ENCODE measurements at regions not wholly inside any gene's neighbourhood (a gene's known extent, or its start where the extent isn't known, plus 50 kb on each side); places are given as distances from the start of the nearest gene placed in this dataset.

- Histone ChIP-seq H3K27me3 (ENCODE audit: insufficient read depth, low read length) (no peaks in the 10 kb centered on the region), H3K4me1 (ENCODE audit: insufficient read depth, low read length) (no peaks in the 10 kb centered on the region), H3K9me3 (ENCODE audit: low read depth, low read length) (no peaks in the 10 kb centered on the region), H3K4me3 (ENCODE audit: low read length) (no peak overlapping the region)
Observed at GRCh38 chr18:56076723-56077122, 488.7 kb upstream of the TCF4 start.

DNA sequence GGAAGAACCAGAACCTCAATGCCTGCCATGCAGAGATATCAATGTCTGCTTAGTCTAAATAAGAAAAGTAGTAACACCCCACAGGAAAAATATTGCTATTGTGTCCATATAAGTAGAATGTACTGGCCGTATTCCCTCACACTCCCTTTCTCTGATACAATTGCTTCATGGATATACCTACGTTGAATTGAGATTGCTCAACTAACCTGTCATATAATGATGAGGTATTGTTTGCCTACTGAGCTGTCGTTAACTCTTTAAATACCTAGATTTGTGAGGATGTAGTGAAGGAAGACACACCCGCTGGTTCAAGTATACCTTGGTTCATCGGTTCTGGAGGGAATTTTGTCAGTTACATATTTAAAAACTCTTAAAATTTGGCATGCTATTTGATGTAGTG is 480.7 kb upstream of the TCF4 start:
- Histone ChIP-seq H3K27me3 (ENCODE audit: insufficient read depth, low read length) (no peaks in the 10 kb centered on the region), H3K9me3 (ENCODE audit: low read depth, low read length) (no peaks in the 10 kb centered on the region), H3K4me1 (ENCODE audit: insufficient read depth, low read length) (no peaks in the 10 kb centered on the region), H3K4me3 (ENCODE audit: low read length) (no peak overlapping the region)

DNA sequence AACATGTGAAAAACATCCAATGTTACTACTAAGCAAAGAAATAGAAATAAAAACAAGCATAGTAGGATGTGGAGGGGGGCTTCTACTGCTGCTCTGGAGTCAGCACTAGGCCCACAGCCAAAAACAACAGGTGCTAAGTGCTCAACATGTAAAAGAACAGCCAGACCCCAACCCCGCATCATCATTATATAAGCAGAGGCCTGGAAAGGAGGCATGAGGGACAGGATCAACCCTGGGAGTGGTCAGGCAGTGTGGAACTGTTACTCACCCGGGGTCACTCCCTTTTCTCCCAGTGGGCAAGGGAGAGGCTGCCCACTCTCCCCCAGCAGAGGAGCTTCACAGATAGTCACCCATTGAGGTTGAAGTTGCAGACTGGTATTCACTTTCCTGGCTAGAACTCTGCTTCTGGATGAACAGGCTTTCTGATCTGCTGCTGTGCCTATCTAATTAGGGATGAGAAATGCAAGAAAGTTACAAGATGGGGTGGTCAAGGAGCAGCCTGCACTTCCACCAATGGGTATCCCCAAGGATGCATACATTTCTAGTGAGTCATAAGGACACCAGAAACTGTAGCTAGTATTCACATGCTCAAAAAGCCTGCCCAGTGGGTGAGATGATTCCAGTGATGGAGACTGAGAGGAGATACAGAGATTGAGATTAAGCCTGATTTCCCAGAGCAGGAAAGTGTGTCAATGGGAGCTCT is 480.1 kb upstream of the TCF4 start:
- Histone ChIP-seq H3K4me1 (ENCODE audit: insufficient read depth, low read length) (no peaks in the 10 kb centered on the region), H3K4me3 (ENCODE audit: low read length) (no peak overlapping the region), H3K27me3 (ENCODE audit: insufficient read depth, low read length) (no peaks in the 10 kb centered on the region), H3K9me3 (ENCODE audit: low read depth, low read length) (no peaks in the 10 kb centered on the region)

DNA sequence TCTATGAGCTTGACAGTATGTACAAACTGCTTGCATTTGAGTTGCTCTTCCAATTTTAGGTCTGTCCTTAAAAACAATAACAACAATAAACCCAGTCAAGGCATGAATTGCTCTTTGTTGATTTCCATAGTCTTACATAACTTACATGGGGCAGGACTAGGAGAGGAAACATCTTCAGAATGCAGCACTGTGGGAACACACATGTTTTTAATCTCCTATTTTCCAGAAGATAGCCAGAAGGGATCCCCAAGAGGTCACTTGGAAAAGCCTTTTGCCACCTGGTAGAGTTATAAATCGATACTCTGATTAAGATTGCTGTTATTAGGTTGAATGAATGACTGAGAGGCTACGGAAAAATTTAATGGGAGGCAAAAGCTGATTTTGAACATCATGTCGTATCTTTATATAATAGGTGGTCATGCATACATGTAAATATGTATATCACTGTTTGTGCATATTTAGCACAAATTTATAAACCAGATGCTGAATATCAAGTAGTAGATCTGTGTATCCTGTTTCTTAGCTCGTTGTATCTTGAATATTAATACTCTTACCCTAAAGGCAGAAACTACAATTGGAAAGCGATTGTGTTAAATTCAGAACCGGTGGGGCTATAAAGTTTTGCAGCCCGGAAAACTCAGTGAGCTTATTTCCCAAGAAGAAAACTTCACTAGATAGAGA is 479.4 kb upstream of the TCF4 start:
- Histone ChIP-seq H3K9me3 (ENCODE audit: low read depth, low read length) (no peaks in the 10 kb centered on the region), H3K4me1 (ENCODE audit: insufficient read depth, low read length) (no peaks in the 10 kb centered on the region), H3K27me3 (ENCODE audit: insufficient read depth, low read length) (no peaks in the 10 kb centered on the region), H3K4me3 (ENCODE audit: low read length) (no peak overlapping the region)

DNA sequence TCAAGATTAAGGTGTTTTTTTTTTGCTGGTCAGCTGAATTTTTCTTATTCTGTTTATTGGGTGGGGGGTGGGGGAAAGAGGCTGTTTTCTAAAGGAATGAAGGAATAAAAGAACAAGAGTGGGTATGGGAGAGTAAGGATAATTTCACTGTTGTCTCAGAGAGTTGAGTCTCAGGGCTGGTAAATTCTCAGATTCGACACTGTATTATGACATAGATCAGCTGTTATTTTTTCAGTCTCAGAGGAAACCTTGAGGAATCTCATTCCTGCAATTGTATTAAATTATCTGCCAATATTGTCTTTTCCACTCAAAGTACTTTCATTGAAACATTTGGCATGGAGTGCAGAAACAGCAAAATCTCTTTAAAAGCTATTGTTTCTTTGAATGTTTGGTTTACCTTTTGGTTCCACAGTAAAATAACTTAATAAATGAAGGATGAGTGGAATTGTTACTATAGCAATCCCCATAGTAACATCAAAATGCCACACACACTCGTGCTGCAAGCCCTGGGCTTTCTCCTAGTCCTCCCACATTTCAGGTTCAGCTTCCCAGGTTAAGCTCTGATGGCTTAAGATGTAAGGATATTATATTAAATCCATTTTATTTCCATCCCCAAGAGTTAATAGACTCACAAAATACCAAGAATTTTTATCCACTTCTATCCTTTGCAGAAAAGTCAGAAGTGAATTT is 478.7 kb upstream of the TCF4 start:
- no peaks in the 10 kb centered on the region for H3K27me3 ChIP-seq (ENCODE audit: insufficient read depth, low read length)
- H3K4me1 ChIP-seq (ENCODE audit: insufficient read depth, low read length): no peaks in the 10 kb centered on the region
- H3K9me3 ChIP-seq (ENCODE audit: low read depth, low read length): no peaks in the 10 kb centered on the region
- no peak overlapping the region for H3K4me3 ChIP-seq (ENCODE audit: low read length)

- Histone ChIP-seq H3K4me1 (ENCODE audit: insufficient read depth, low read length) (no peaks in the 10 kb centered on the region), H3K4me3 (ENCODE audit: low read length) (no peak overlapping the region), H3K27me3 (ENCODE audit: insufficient read depth, low read length) (no peaks in the 10 kb centered on the region), H3K9me3 (ENCODE audit: low read depth, low read length) (no peaks in the 10 kb centered on the region)
Observed at GRCh38 chr18:56065086-56065485, 477.1 kb upstream of the TCF4 start.

DNA sequence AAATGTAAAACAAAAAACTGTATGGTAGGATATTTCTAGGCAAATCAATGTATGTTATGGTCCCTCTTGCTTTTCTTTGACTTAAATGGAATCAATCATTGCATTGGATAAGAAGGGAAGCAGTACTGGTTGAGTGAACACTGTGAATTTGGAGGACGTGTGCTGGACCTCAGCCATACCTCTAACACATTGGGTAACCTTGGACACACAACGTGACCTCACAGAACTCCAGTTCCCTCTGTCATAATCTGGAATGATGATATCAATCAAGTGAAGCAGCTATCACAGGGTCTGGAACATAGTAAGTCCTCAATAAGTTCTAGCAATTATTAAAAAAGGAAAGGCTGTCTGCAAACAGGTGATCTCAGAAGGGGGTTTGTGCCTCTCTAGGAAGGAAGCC is 474.9 kb upstream of the TCF4 start:
- Histone ChIP-seq H3K4me1 (ENCODE audit: insufficient read depth, low read length) (no peaks in the 10 kb centered on the region), H3K27me3 (ENCODE audit: insufficient read depth, low read length) (no peaks in the 10 kb centered on the region), H3K4me3 (ENCODE audit: low read length) (no peak overlapping the region), H3K9me3 (ENCODE audit: low read depth, low read length) (no peaks in the 10 kb centered on the region)

GRCh38 chr18:56060967-56061541 is 473.1 kb upstream of the TCF4 start:
- Histone ChIP-seq H3K27me3 (ENCODE audit: insufficient read depth, low read length) (no peaks in the 10 kb centered on the region), H3K9me3 (ENCODE audit: low read depth, low read length) (no peaks in the 10 kb centered on the region), H3K4me3 (ENCODE audit: low read length) (no peak overlapping the region), H3K4me1 (ENCODE audit: insufficient read depth, low read length) (no peaks in the 10 kb centered on the region)

DNA sequence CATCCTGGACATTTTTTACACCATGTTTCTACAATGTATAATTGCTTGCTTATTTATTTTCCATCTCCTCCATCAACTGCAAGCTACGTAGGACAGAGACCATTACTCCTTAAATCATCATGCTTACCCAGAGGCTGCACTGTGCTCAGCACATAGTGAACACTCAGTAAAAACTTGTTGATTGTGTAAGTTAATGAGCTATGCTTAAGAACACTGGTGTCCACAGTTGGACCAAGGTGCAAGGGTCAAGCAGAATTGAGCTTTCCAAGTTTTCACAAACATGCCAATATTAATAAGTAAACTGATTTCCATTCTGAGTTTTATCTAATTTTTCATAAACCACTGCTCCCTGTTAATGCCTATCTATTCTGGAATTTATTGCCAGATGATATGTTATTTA is 464.2 kb upstream of the TCF4 start:
- no peak overlapping the region for H3K4me3 ChIP-seq (ENCODE audit: low read length)
- no peaks in the 10 kb centered on the region for H3K27me3 ChIP-seq (ENCODE audit: insufficient read depth, low read length)
- H3K9me3 ChIP-seq (ENCODE audit: low read depth, low read length): no peaks in the 10 kb centered on the region
- no peaks in the 10 kb centered on the region for H3K4me1 ChIP-seq (ENCODE audit: insufficient read depth, low read length)

GRCh38 chr18:56044239-56044638 is 456.2 kb upstream of the TCF4 start:
- Histone ChIP-seq H3K27me3 (ENCODE audit: insufficient read depth, low read length) (no peaks in the 10 kb centered on the region), H3K4me1 (ENCODE audit: insufficient read depth, low read length) (no peaks in the 10 kb centered on the region), H3K9me3 (ENCODE audit: low read depth, low read length) (no peaks in the 10 kb centered on the region), H3K4me3 (ENCODE audit: low read length) (no peak overlapping the region)

DNA sequence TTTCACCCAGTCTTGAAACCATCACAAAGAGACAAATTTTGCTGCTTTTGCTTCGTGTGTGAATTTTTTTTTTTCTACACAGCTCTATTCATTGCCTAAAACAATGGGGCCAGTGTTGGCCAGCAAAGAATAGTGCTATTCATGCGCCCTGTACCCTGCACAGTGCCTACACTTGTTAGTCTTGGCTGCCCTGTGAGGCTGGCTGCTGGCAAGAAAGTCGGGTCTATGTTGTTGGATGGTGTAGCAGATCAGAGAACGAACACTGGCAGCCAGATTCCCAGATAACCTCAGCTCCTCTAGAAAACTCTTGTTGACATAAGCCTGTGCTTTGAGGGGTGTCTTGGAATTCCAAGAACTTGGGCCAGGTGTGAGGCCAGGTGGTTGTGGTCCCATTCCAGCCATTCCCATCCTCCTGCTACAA is 455.7 kb upstream of the TCF4 start:
- Histone ChIP-seq H3K4me1 (ENCODE audit: insufficient read depth, low read length) (no peaks in the 10 kb centered on the region), H3K9me3 (ENCODE audit: low read depth, low read length) (no peaks in the 10 kb centered on the region), H3K27me3 (ENCODE audit: insufficient read depth, low read length) (no peaks in the 10 kb centered on the region), H3K4me3 (ENCODE audit: low read length) (no peak overlapping the region)

DNA sequence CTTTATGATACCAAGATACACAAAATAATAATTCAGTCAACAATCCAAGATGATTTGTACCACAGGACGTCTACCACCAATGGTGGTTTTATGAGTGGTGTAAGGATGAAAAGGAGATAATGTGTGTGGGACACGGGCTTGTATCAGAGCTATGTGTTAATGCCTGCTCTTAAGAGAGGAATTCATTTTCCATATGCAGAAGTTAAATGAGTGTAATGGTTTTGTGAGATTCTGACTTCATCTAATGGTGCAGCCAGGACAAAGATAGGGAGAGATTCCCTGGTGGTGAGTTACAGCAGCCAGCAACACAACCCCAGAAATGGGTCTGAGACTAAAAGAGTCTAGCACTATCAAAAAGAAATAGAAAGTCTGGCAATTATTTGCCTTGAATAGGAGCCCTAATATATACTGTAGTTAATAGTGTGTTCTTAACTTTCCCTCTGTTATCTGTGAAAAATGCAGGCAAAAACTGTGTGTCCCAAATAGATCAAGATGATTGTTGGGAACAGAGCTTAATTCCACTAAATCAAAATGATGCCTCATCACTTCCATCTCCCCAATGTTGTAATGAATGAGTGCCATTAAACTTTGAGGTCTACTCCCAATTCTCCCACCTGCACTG is 455.0 kb upstream of the TCF4 start:
- Histone ChIP-seq H3K9me3 (ENCODE audit: low read depth, low read length) (no peaks in the 10 kb centered on the region), H3K4me1 (ENCODE audit: insufficient read depth, low read length) (no peaks in the 10 kb centered on the region), H3K27me3 (ENCODE audit: insufficient read depth, low read length) (no peaks in the 10 kb centered on the region), H3K4me3 (ENCODE audit: low read length) (no peak overlapping the region)

GRCh38 chr18:56038171-56039030 is 450.4 kb upstream of the TCF4 start:
- H3K27me3 ChIP-seq (ENCODE audit: insufficient read depth, low read length): no peaks in the 10 kb centered on the region

DNA sequence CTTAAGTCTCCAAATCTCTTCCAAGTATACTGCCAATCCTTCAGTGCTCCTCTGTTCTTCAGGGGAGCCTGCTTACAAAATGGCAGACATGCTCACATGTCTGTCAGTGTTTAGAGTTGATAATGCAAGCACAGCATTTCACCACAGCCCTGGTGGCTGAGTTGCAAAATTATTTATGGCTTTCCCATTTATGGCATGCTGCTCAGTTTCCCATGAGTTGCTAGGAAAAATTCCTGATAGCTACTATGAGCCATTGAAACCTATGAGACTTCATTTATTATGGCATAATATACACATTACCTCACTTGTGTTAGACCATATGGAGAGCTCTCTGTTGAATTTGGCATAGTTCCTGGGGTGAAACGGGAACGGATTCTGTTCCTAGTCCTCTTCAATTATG is 448.7 kb upstream of the TCF4 start:
- Histone ChIP-seq H3K27me3 (ENCODE audit: insufficient read depth, low read length) (no peaks in the 10 kb centered on the region), H3K9me3 (ENCODE audit: low read depth, low read length) (no peaks in the 10 kb centered on the region), H3K4me1 (ENCODE audit: insufficient read depth, low read length) (no peaks in the 10 kb centered on the region), H3K4me3 (ENCODE audit: low read length) (no peak overlapping the region)

More at GRCh38 chr18:56038171-56039030, 450.4 kb upstream of the TCF4 start:
- Histone ChIP-seq H3K4me3 (ENCODE audit: low read length) (no peak overlapping the region), H3K9me3 (ENCODE audit: low read depth, low read length) (no peaks in the 10 kb centered on the region), H3K4me1 (ENCODE audit: insufficient read depth, low read length) (no peaks in the 10 kb centered on the region)
